Loucy (cell line): ENCODE measurements at regions not wholly inside any gene's neighbourhood (a gene's known extent, or its start where the extent isn't known, plus 50 kb on each side); places are given as distances from the start of the nearest gene placed in this dataset.

ENCODE experiments used
- CTCF ChIP-seq: fragments of 200-600 bp; sonication (generic); conservative IDR thresholded peaks from 2 replicates; pipeline ENCODE4 v1.5.1; 2014; ENCODE audit warnings: mild to moderate bottlenecking, antibody characterized with exemption, low read length
- EZH2phosphoT487 ChIP-seq: fragments of 200-600 bp; IDR thresholded peaks from 2 replicates; pipeline ENCODE4 v1.6.1; 2018; ENCODE audit warnings: antibody characterized with exemption, mild to moderate bottlenecking, moderate library complexity, borderline replicate concordance

- TF ChIP-seq CTCF: peak; percentile 80
- no peak for TF ChIP-seq EZH2phosphoT487
Observed at GRCh38 chr13:104773775-104774174, 1707.6 kb upstream of the SLC10A2 start.
